ENCODE measurements at regions not wholly inside any gene's neighbourhood (a gene's known extent, or its start where the extent isn't known, plus 50 kb on each side); places are given as distances from the start of the nearest gene placed in this dataset.

DNA sequence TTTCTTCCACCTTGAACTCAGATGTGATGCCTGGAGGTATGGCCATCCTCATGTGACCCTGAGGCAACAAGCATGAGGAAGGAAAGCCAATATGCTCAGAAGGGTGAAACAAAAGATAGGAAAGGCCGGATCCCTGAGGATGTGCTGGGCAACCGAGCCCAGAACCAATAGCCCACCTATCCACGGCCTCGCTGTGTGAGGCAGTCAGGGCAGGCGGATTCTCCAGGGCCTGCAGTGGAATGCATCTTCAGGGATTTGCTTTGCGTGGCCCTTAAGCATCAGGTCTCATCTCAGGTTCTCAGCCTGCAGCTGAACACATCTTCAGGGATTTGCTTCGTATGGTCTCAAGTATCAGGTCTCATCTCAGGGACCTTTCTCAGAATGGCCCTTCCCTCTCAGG lies 139.8 kb downstream of the ANKRD60 start:
- TF ChIP-seq, protein P1, sequence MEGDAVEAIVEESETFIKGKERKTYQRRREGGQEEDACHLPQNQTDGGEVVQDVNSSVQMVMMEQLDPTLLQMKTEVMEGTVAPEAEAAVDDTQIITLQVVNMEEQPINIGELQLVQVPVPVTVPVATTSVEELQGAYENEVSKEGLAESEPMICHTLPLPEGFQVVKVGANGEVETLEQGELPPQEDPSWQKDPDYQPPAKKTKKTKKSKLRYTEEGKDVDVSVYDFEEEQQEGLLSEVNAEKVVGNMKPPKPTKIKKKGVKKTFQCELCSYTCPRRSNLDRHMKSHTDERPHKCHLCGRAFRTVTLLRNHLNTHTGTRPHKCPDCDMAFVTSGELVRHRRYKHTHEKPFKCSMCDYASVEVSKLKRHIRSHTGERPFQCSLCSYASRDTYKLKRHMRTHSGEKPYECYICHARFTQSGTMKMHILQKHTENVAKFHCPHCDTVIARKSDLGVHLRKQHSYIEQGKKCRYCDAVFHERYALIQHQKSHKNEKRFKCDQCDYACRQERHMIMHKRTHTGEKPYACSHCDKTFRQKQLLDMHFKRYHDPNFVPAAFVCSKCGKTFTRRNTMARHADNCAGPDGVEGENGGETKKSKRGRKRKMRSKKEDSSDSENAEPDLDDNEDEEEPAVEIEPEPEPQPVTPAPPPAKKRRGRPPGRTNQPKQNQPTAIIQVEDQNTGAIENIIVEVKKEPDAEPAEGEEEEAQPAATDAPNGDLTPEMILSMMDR (IDR thresholded peaks at IDR 0.05), result no peak
- Histone ChIP-seq H3K36me3 (ENCODE audit: insufficient read depth in 1 of 2, low read depth in 1 of 2) (no peaks in the 10 kb centered on the region), H3K4me1 (no peaks in the 10 kb centered on the region), H3K27ac (no peak overlapping the region), H3K9me3 (no peaks in the 10 kb centered on the region), H3K27me3 (ENCODE audit: insufficient read depth in 3 of 3, low read length in 2 of 3) (no peaks in the 10 kb centered on the region), H3K4me3 (no peak overlapping the region)
- intact Hi-C loops (cut with DNase I), result loop anchor here in 1 of 2 donors (10.0 kb wide), 1 partner anchor 434 kb away; no protein-coding TSS in a partner anchor
- DNase-seq, result no peak
- 88 to 98% (median 97%) methylated on average over 7 of the region's 7 CpGs for WGBS, 3 donors
- ATAC-seq, result no peak

DNA sequence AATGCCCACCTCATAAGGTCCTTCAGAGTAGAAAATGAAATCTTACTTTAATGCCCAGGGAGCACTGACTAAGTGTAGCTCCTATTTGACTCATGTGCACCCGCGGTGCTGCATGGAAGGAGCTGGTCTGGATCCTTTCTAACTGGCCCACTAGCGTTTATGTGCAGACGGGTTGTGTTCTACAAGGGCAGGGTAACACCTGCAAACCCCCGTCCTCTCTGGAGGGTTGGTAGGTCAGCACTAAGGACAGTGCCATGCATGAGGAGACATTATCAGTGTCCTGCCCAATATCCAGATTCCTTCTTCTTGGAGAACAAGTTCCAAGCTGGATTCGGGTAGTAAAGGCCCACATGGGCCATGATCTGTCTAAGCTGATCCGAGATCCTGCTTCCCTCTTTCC lies 140.3 kb downstream of the ANKRD60 start:
- 77 to 82% (median 80%) methylated on average over 7 of the region's 7 CpGs for WGBS, 3 donors
- intact Hi-C loops (cut with DNase I), result loop anchor here in 1 of 2 donors (10.0 kb wide), 1 partner anchor 433 kb away; no protein-coding TSS in a partner anchor
- DNase-seq (no peak), ATAC-seq (no peak)
- Histone ChIP-seq H3K36me3 (ENCODE audit: insufficient read depth in 1 of 2, low read depth in 1 of 2) (no peaks in the 10 kb centered on the region), H3K4me3 (no peak overlapping the region), H3K27me3 (ENCODE audit: insufficient read depth in 3 of 3, low read length in 2 of 3) (no peaks in the 10 kb centered on the region), H3K9me3 (no peaks in the 10 kb centered on the region), H3K4me1 (no peaks in the 10 kb centered on the region), H3K27ac (no peak overlapping the region)
- TF ChIP-seq, protein P1 (IDR thresholded peaks at IDR 0.05), result no peak

DNA sequence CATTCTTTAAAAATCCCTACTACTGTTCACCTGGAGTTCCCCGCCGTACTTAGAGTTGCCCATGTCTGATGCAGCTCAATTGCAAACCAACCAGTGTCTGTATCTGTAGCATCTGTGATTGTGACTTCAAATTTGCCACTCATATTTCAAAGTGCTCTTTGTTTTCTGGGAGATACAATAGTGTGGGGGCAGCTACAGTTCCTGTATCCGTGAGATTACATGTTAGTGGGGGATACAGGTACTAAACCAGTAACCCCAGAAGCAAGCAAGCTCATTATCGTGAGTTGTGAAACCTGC lies 140.9 kb downstream of the ANKRD60 start:
- intact Hi-C loops (cut with DNase I), result loop anchor here (2.0 to 10.0 kb wide), 2 partner anchors 433 kb away; no protein-coding TSS in a partner anchor
- ATAC-seq, result no peak

DNA sequence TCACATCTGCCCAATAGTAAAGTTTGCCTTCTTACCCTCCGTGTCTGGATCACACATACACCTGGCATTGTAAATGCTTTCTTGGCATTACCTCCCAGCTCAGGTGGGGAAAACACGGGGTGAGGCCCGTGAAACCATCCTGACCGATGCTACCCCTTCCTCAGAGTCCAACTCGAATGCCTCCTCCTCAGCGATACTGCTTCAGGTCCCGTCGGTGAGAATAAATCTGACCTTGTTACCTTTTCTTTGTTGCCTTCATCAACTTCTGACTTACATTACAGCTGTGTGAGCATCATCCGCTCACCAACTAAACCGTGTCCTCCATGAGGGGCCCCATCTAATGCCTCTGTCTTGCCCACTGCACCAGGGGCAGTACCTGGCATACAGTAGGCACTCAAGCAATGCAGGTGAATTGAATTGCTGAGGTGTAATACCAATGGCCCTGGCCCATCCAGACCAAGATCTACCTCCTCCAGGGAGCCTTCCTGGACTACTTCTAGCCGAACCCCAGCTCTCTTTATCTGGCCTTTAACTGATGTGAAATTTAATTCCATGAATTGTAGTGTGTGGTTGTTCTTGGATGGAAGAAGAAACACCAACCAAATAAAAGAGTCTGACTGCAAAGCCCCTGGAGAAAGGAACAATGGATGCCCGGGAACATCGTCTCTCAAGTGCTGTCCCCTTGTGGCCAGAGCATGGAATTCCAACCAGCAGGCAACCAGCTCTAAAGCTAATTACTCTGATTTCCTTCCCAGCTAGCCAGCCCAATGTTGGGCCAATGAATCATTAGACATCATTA lies 141.5 kb downstream of the ANKRD60 start:
- ATAC-seq (no peak), DNase-seq (no peak)
- 76 to 80% (median 79%) methylated on average over 13 of the region's 13 CpGs for WGBS, 3 donors
- H3K27me3 ChIP-seq (ENCODE audit: insufficient read depth in 3 of 3, low read length in 2 of 3), result no peaks in the 10 kb centered on the region
- TF ChIP-seq, protein P1 (IDR thresholded peaks at IDR 0.05), result peak; percentile 73
- no peaks in the 10 kb centered on the region for H3K4me1 ChIP-seq
- intact Hi-C loops (cut with DNase I), result loop anchor here (2.0 to 10.0 kb wide), 2 partner anchors 432 kb away; no protein-coding TSS in a partner anchor
- H3K9me3 ChIP-seq, result no peaks in the 10 kb centered on the region
- no peak overlapping the region for H3K4me3 ChIP-seq
- no peak overlapping the region for H3K27ac ChIP-seq
- H3K36me3 ChIP-seq (ENCODE audit: insufficient read depth in 1 of 2, low read depth in 1 of 2), result no peaks in the 10 kb centered on the region

More for the DNA sequence above, 140.9 kb downstream of the ANKRD60 start:
- Histone ChIP-seq H3K27me3 (ENCODE audit: insufficient read depth in 3 of 3, low read length in 2 of 3) (no peaks in the 10 kb centered on the region), H3K9me3 (no peaks in the 10 kb centered on the region), H3K36me3 (ENCODE audit: insufficient read depth in 1 of 2, low read depth in 1 of 2) (no peaks in the 10 kb centered on the region), H3K4me1 (no peaks in the 10 kb centered on the region), H3K4me3 (no peak overlapping the region), H3K27ac (no peak overlapping the region)
- no peak for DNase-seq
- WGBS, 3 donors, result 62 to 72% (median 68%) methylated on average over 4 of the region's 4 CpGs
- TF ChIP-seq, protein P1 (IDR thresholded peaks at IDR 0.05), result no peak

All from psoas muscle (tissue), 7 donors.